ENCODE measurements at regions not wholly inside any gene's neighbourhood (a gene's known extent, or its start where the extent isn't known, plus 50 kb on each side); places are given as distances from the start of the nearest gene placed in this dataset.

GRCh38 chr4:1464581-1465171 is 58.4 kb upstream of the NKX1-1 start:
- Histone ChIP-seq H3K27ac (ENCODE audit: low read depth, low read length, poor library complexity, severe bottlenecking) (no peak overlapping the region), H4K20me1 (ENCODE audit: insufficient read depth, low read length) (no peaks in the 10 kb centered on the region), H3K9ac (ENCODE audit: low read length) (no peak overlapping the region), H3K79me2 (ENCODE audit: insufficient read depth, low read length) (no peaks in the 10 kb centered on the region), H3K9me3 (ENCODE audit: low read length) (no peaks in the 10 kb centered on the region), H3F3A (ENCODE audit: insufficient read depth, low read length) (no peaks in the 10 kb centered on the region), H3K9me2 (ENCODE audit: low read depth, low read length) (no peaks in the 10 kb centered on the region), H3K4me2 (ENCODE audit: low read length) (no peak overlapping the region), H3K4me1 (ENCODE audit: insufficient read depth, low read length, severe bottlenecking) (no peaks in the 10 kb centered on the region), H3K4me3 (ENCODE audit: low read depth, low read length, poor library complexity, severe bottlenecking) (no peak overlapping the region), H2AFZ (ENCODE audit: low read length) (no peak overlapping the region), H3K36me3 (ENCODE audit: insufficient read depth, low read length) (no peaks in the 10 kb centered on the region), H3K27me3 (ENCODE audit: insufficient read depth, low read length) (no peaks in the 10 kb centered on the region)
- no peak for TF ChIP-seq EZH2 (IDR thresholded peaks at IDR 0.05; ENCODE audit: borderline replicate concordance, low read length)
- no peak for TF ChIP-seq CTCF (IDR thresholded peaks at IDR 0.05; ENCODE audit: low read length)

- H3K9ac ChIP-seq (ENCODE audit: low read length), result no peak overlapping the region
- no peak for TF ChIP-seq CTCF (IDR thresholded peaks at IDR 0.05; ENCODE audit: low read length)
- no peaks in the 10 kb centered on the region for H3F3A ChIP-seq (ENCODE audit: insufficient read depth, low read length)
- H3K4me1 ChIP-seq (ENCODE audit: insufficient read depth, low read length, severe bottlenecking), result no peaks in the 10 kb centered on the region
- no peak overlapping the region for H3K27ac ChIP-seq (ENCODE audit: low read depth, low read length, poor library complexity, severe bottlenecking)
- no peak overlapping the region for H2AFZ ChIP-seq (ENCODE audit: low read length)
- H3K9me3 ChIP-seq (ENCODE audit: low read length), result no peaks in the 10 kb centered on the region
- H3K27me3 ChIP-seq (ENCODE audit: insufficient read depth, low read length), result no peaks in the 10 kb centered on the region
- H3K4me3 ChIP-seq (ENCODE audit: low read depth, low read length, poor library complexity, severe bottlenecking), result no peak overlapping the region
- no peaks in the 10 kb centered on the region for H4K20me1 ChIP-seq (ENCODE audit: insufficient read depth, low read length)
- no peak overlapping the region for H3K4me2 ChIP-seq (ENCODE audit: low read length)
- H3K79me2 ChIP-seq (ENCODE audit: insufficient read depth, low read length), result no peaks in the 10 kb centered on the region
- no peaks in the 10 kb centered on the region for H3K9me2 ChIP-seq (ENCODE audit: low read depth, low read length)
- no peaks in the 10 kb centered on the region for H3K36me3 ChIP-seq (ENCODE audit: insufficient read depth, low read length)
Measured at GRCh38 chr4:1463927-1464540, 57.8 kb upstream of the NKX1-1 start.

GRCh38 chr4:1463088-1463926 is 57.1 kb upstream of the NKX1-1 start:
- TF ChIP-seq CTCF (IDR thresholded peaks at IDR 0.05; ENCODE audit: low read length) (no peak), EZH2 (IDR thresholded peaks at IDR 0.05; ENCODE audit: borderline replicate concordance, low read length) (no peak)
- H2AFZ ChIP-seq (ENCODE audit: low read length), result no peak overlapping the region
- H4K20me1 ChIP-seq (ENCODE audit: insufficient read depth, low read length), result no peaks in the 10 kb centered on the region
- no peak overlapping the region for H3K4me2 ChIP-seq (ENCODE audit: low read length)
- H3K36me3 ChIP-seq (ENCODE audit: insufficient read depth, low read length), result no peaks in the 10 kb centered on the region
- H3K9me2 ChIP-seq (ENCODE audit: low read depth, low read length), result no peaks in the 10 kb centered on the region
- H3F3A ChIP-seq (ENCODE audit: insufficient read depth, low read length), result no peaks in the 10 kb centered on the region
- H3K27ac ChIP-seq (ENCODE audit: low read depth, low read length, poor library complexity, severe bottlenecking), result no peak overlapping the region
- no peaks in the 10 kb centered on the region for H3K27me3 ChIP-seq (ENCODE audit: insufficient read depth, low read length)
- H3K4me3 ChIP-seq (ENCODE audit: low read depth, low read length, poor library complexity, severe bottlenecking), result no peak overlapping the region
- H3K79me2 ChIP-seq (ENCODE audit: insufficient read depth, low read length), result no peaks in the 10 kb centered on the region
- no peaks in the 10 kb centered on the region for H3K9me3 ChIP-seq (ENCODE audit: low read length)
- H3K4me1 ChIP-seq (ENCODE audit: insufficient read depth, low read length, severe bottlenecking), result no peaks in the 10 kb centered on the region
- no peak overlapping the region for H3K9ac ChIP-seq (ENCODE audit: low read length)
